ENCODE measurements at regions not wholly inside any gene's neighbourhood (a gene's known extent, or its start where the extent isn't known, plus 50 kb on each side); places are given as distances from the start of the nearest gene placed in this dataset.

- no peaks in the 10 kb centered on the region for H3K36me3 ChIP-seq (replicated peaks in 1 of 2; ENCODE audit: control extremely low read depth in 1 of 2, control insufficient read depth in 1 of 2, extremely low read depth in 1 of 2, insufficient read depth in 2 of 2, low read length in 1 of 2)
- H3K27me3 ChIP-seq (replicated peaks in 1 of 4; ENCODE audit: control extremely low read depth in 1 of 4, control insufficient read depth in 3 of 4, insufficient read depth in 4 of 4, low read length in 3 of 4), result peaks cover 0 to 3% (median 0%) of the 10 kb centered on the region in 4 experiments
- H3K4me3 Mint-ChIP-seq, result no peak overlapping the region
- peaks cover 0 to 3% of the 10 kb centered on the region in 2 donors for H3K4me1 ChIP-seq (ENCODE audit: control insufficient read depth in 2 of 2, insufficient read depth in 2 of 2, low read length in 2 of 2)
- H3K27me3 Mint-ChIP-seq, result no peaks in the 10 kb centered on the region
- no peak overlapping the region for H3K27ac Mint-ChIP-seq
- no peaks in the 10 kb centered on the region for H4K20me1 ChIP-seq (ENCODE audit: control insufficient read depth, insufficient read depth, low read length, poor library complexity, severe bottlenecking)
- H3K4me2 ChIP-seq (replicated peaks; ENCODE audit: low read depth, low read length, poor library complexity, severe bottlenecking), result no peak overlapping the region
- H3K4me3 ChIP-seq (ENCODE audit: control extremely low read depth in 1 of 5, extremely low read depth in 1 of 5, insufficient read depth in 1 of 5, low read depth in 2 of 5, low read length in 4 of 5), result no peak overlapping the region
- peaks cover 0 to 10% (median 0%) of the 10 kb centered on the region in 3 donors for H3K9me3 ChIP-seq (ENCODE audit: control extremely low read depth in 1 of 3, control insufficient read depth in 2 of 3, insufficient read depth in 1 of 3, low read length in 2 of 3)
- no peak overlapping the region for H3K9ac ChIP-seq (ENCODE audit: low read length)
- peaks cover 3% of the 10 kb centered on the region for H3K9me3 Mint-ChIP-seq (ENCODE audit: insufficient read depth)
- TF ChIP-seq EZH2 (IDR thresholded peaks at IDR 0.05; ENCODE audit: borderline replicate concordance, insufficient read depth, low read depth, low read length, poor library complexity, severe bottlenecking) (no peak), CTCF (IDR thresholded peaks at IDR 0.05) (no peak)
- H2AFZ ChIP-seq (ENCODE audit: insufficient read depth, low read depth, low read length, poor library complexity, severe bottlenecking), result no peak overlapping the region
- POLR2A ChIA-PET, result no interaction called here
- WGBS (ENCODE audit: insufficient coverage), result no CpG with 5 or more reads among the region's 5 CpGs
- intact Hi-C loops (cut with micrococcal nuclease), result no loop called here
- H3K79me2 ChIP-seq (ENCODE audit: control insufficient read depth, insufficient read depth, low read length), result no peaks in the 10 kb centered on the region
- no peak overlapping the region for H3K27ac ChIP-seq (ENCODE audit: low read length in 2 of 2)
- DNase-seq (no peak), ATAC-seq (ENCODE audit: low read depth) (no peak)
- CTCF ChIA-PET, result no interaction called here
- peaks cover 7% of the 10 kb centered on the region for H3K4me1 Mint-ChIP-seq
These were observed 421.6 kb downstream of the IRX1 start for GRCh38 chr5:4017076-4017803.

- CTCF ChIA-PET, result no interaction called here
- H3K27ac ChIP-seq (ENCODE audit: low read length in 2 of 2), result no peak overlapping the region
- POLR2A ChIA-PET, result no interaction called here
- Mint-ChIP-seq H3K4me1 (peaks cover 9% of the 10 kb centered on the region), H3K27ac (no peak overlapping the region), H3K9me3 (ENCODE audit: insufficient read depth) (peaks cover 3% of the 10 kb centered on the region), H3K4me3 (no peak overlapping the region), H3K27me3 (no peaks in the 10 kb centered on the region)
- no peak for TF ChIP-seq CTCF (IDR thresholded peaks at IDR 0.05)
- no peak for TF ChIP-seq EZH2 (IDR thresholded peaks at IDR 0.05; ENCODE audit: borderline replicate concordance, insufficient read depth, low read depth, low read length, poor library complexity, severe bottlenecking)
- H3K4me3 ChIP-seq (ENCODE audit: control extremely low read depth in 1 of 5, extremely low read depth in 1 of 5, insufficient read depth in 1 of 5, low read depth in 2 of 5, low read length in 4 of 5), result no peak overlapping the region
- no peaks in the 10 kb centered on the region for H3K36me3 ChIP-seq (replicated peaks in 1 of 2; ENCODE audit: control extremely low read depth in 1 of 2, control insufficient read depth in 1 of 2, extremely low read depth in 1 of 2, insufficient read depth in 2 of 2, low read length in 1 of 2)
- H3K9ac ChIP-seq (ENCODE audit: low read length), result no peak overlapping the region
- H3K9me3 ChIP-seq (ENCODE audit: control extremely low read depth in 1 of 3, control insufficient read depth in 2 of 3, insufficient read depth in 1 of 3, low read length in 2 of 3), result peaks cover 0 to 18% (median 0%) of the 10 kb centered on the region in 3 donors
- DNase-seq, result no peak
- 88% methylated on average over 1 of the region's 2 CpGs for WGBS (ENCODE audit: insufficient coverage)
- peaks cover 0 to 3% of the 10 kb centered on the region in 2 donors for H3K4me1 ChIP-seq (ENCODE audit: control insufficient read depth in 2 of 2, insufficient read depth in 2 of 2, low read length in 2 of 2)
- ATAC-seq (ENCODE audit: low read depth), result no peak
- no peak overlapping the region for H3K4me2 ChIP-seq (replicated peaks; ENCODE audit: low read depth, low read length, poor library complexity, severe bottlenecking)
- no peak overlapping the region for H2AFZ ChIP-seq (ENCODE audit: insufficient read depth, low read depth, low read length, poor library complexity, severe bottlenecking)
- H3K79me2 ChIP-seq (ENCODE audit: control insufficient read depth, insufficient read depth, low read length), result no peaks in the 10 kb centered on the region
- H4K20me1 ChIP-seq (ENCODE audit: control insufficient read depth, insufficient read depth, low read length, poor library complexity, severe bottlenecking), result no peaks in the 10 kb centered on the region
- H3K27me3 ChIP-seq (replicated peaks in 1 of 4; ENCODE audit: control extremely low read depth in 1 of 4, control insufficient read depth in 3 of 4, insufficient read depth in 4 of 4, low read length in 3 of 4), result peaks cover 0 to 3% (median 0%) of the 10 kb centered on the region in 4 experiments
- intact Hi-C loops (cut with micrococcal nuclease), result no loop called here
These were observed 422.4 kb downstream of the IRX1 start for GRCh38 chr5:4018007-4018406.
